ENCODE measurements at regions not wholly inside any gene's neighbourhood (a gene's known extent, or its start where the extent isn't known, plus 50 kb on each side); places are given as distances from the start of the nearest gene placed in this dataset.

- TF ChIP-seq ZSCAN21 (CRISPR knock-in tag; IDR thresholded peaks at IDR 0.05; ENCODE audit: borderline replicate concordance) (0 out of 2 replicates have a peak, but pooled peaks have one; percentile 36), MIER3 (CRISPR knock-in tag; IDR thresholded peaks at IDR 0.05; ENCODE audit: borderline replicate concordance) (no peak), ZNF256 (CRISPR knock-in tag; conservative IDR thresholded peaks at IDR 0.05) (no peak), FOXA3 (CRISPR knock-in tag; IDR thresholded peaks at IDR 0.05) (peak; percentile 51; the same call in 1 of the 2 replicates), TCF7 (IDR thresholded peaks at IDR 0.05; ENCODE audit: low read depth) (peak; percentile 15; the same call in 1 of the 2 replicates), RXRB (CRISPR knock-in tag; IDR thresholded peaks at IDR 0.05; ENCODE audit: borderline replicate concordance) (peak; percentile 78), MIER2 (CRISPR knock-in tag; IDR thresholded peaks at IDR 0.05) (0 out of 2 replicates have a peak, but pooled peaks have one; percentile 53), ZNF12 (CRISPR knock-in tag; IDR thresholded peaks at IDR 0.05) (peak; percentile 73; the same call in 1 of the 2 replicates), ZSCAN22 (CRISPR knock-in tag; IDR thresholded peaks at IDR 0.05) (no peak), JDP2 (CRISPR knock-in tag; IDR thresholded peaks at IDR 0.05; ENCODE audit: borderline replicate concordance) (no peak), LCORL (IDR thresholded peaks at IDR 0.05) (no peak), LCORL (CRISPR knock-in tag; IDR thresholded peaks at IDR 0.05) (0 out of 2 replicates have a peak, but pooled peaks have one; percentile 25), BCL6 (CRISPR knock-in tag; IDR thresholded peaks at IDR 0.05) (peak; percentile 81), PCBP1 (IDR thresholded peaks at IDR 0.05; ENCODE audit: borderline replicate concordance, low read depth, low read length) (0 out of 2 replicates have a peak, but pooled peaks have one; percentile 47), ZNF552 (CRISPR knock-in tag; IDR thresholded peaks at IDR 0.05; ENCODE audit: borderline replicate concordance) (no peak), SOX5 (CRISPR knock-in tag; IDR thresholded peaks at IDR 0.05; ENCODE audit: borderline replicate concordance) (peak; percentile 87; the same call in 1 of the 2 replicates), ZNF569 (CRISPR knock-in tag; IDR thresholded peaks at IDR 0.05; ENCODE audit: borderline replicate concordance) (no peak), MYNN (CRISPR knock-in tag; IDR thresholded peaks at IDR 0.05; ENCODE audit: low read depth) (no peak), GABPB1 (CRISPR knock-in tag; IDR thresholded peaks at IDR 0.05) (no peak), XRCC5 (optimal IDR thresholded peaks at IDR 0.05; ENCODE audit: low read length) (peak; percentile 72), RARA (CRISPR knock-in tag; IDR thresholded peaks at IDR 0.05) (peak; percentile 77), SKI (IDR thresholded peaks at IDR 0.05; ENCODE audit: partially characterized antibody) (peak; percentile 77), SALL2 (CRISPR knock-in tag; IDR thresholded peaks at IDR 0.05) (no peak), FOXK1 (CRISPR knock-in tag; IDR thresholded peaks at IDR 0.05; ENCODE audit: borderline replicate concordance, low read depth) (0 out of 2 replicates have a peak, but pooled peaks have one; percentile 16), ZFX (CRISPR knock-in tag; IDR thresholded peaks at IDR 0.05; ENCODE audit: low read depth) (no peak; the same call in 1 of the 2 replicates), XBP1 (CRISPR knock-in tag; IDR thresholded peaks at IDR 0.05) (no peak), TGIF2 (CRISPR knock-in tag; IDR thresholded peaks at IDR 0.05) (0 out of 2 replicates have a peak, but pooled peaks have one; percentile 36), NR2F2 (IDR thresholded peaks at IDR 0.05; ENCODE audit: borderline replicate concordance, low read depth) (0 out of 2 replicates have a peak, but pooled peaks have one; percentile 18), NONO (IDR thresholded peaks at IDR 0.05) (no peak), NONO (CRISPR knock-in tag; conservative IDR thresholded peaks at IDR 0.05) (0 out of 2 replicates have a peak, but pooled peaks have one; percentile 22), HNRNPK (IDR thresholded peaks at IDR 0.05; ENCODE audit: low read depth, low read length, poor library complexity, severe bottlenecking) (peak; percentile 90)
- TF ChIP-seq, protein P1, sequence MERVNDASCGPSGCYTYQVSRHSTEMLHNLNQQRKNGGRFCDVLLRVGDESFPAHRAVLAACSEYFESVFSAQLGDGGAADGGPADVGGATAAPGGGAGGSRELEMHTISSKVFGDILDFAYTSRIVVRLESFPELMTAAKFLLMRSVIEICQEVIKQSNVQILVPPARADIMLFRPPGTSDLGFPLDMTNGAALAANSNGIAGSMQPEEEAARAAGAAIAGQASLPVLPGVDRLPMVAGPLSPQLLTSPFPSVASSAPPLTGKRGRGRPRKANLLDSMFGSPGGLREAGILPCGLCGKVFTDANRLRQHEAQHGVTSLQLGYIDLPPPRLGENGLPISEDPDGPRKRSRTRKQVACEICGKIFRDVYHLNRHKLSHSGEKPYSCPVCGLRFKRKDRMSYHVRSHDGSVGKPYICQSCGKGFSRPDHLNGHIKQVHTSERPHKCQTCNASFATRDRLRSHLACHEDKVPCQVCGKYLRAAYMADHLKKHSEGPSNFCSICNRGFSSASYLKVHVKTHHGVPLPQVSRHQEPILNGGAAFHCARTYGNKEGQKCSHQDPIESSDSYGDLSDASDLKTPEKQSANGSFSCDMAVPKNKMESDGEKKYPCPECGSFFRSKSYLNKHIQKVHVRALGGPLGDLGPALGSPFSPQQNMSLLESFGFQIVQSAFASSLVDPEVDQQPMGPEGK (CRISPR knock-in tag; IDR thresholded peaks at IDR 0.05): peak; percentile 23; the same call in 1 of the 2 replicates
These were observed 82.1 kb upstream of the ZBTB40 start (continued) for GRCh38 chr1:22369294-22370189.

Data from HepG2 (cell line).